HepG2 (cell line): ENCODE measurements at regions not wholly inside any gene's neighbourhood (a gene's known extent, or its start where the extent isn't known, plus 50 kb on each side); places are given as distances from the start of the nearest gene placed in this dataset.

Source experiments
- FOXA1 ChIP-seq, 2 experiments: fragments of 450-650 bp in 1 of 2; sonication (generic) in 1 of 2; formaldehyde crosslinking in 1 of 2; IDR thresholded peaks; 2 replicates each; pipeline versions ENCODE4 v1.4.0 to v1.6.1; 2016 to 2020; ENCODE audit warnings: missing genetic modification reagents in 1 of 2
- JARID2 ChIP-seq: sonication (generic); formaldehyde crosslinking; IDR thresholded peaks from 2 replicates; pipeline ENCODE4 v1.8.1; 2023; ENCODE audit warnings: missing genetic modification reagents, inconsistent platforms; ENCODE audit not compliant: insufficient replicate concordance
- MED13 ChIP-seq: sonication (generic); formaldehyde crosslinking; IDR thresholded peaks from 2 replicates; pipeline ENCODE4 v1.5.0; 2020; ENCODE audit warnings: missing genetic modification reagents
- NBN ChIP-seq: fragments of 450-650 bp; conservative IDR thresholded peaks from 2 replicates; pipeline ENCODE4 v1.6.1; 2017
- ZNF33B ChIP-seq: sonication (generic); formaldehyde crosslinking; IDR thresholded peaks from 2 replicates; pipeline ENCODE4 v1.5.1; 2020; ENCODE audit warnings: mild to moderate bottlenecking, missing genetic modification reagents
- ZNF615 ChIP-seq: sonication (generic); formaldehyde crosslinking; IDR thresholded peaks from 2 replicates; pipeline ENCODE4 v1.5.0; 2020; ENCODE audit warnings: mild to moderate bottlenecking, missing genetic modification reagents, borderline replicate concordance
- TF ChIP-seq, protein P1 (sequence below): sonication (generic); formaldehyde crosslinking; IDR thresholded peaks from 2 replicates; pipeline ENCODE4 v1.5.1; 2020; ENCODE audit warnings: missing genetic modification reagents, mild to moderate bottlenecking, borderline replicate concordance
- TF ChIP-seq, protein P2 (sequence below): IDR thresholded peaks from 2 replicates; pipeline ENCODE4 v1.6.1; 2012; ENCODE audit warnings: low read depth, low read length, improper control_type of control experiment
- TF ChIP-seq, protein P3 (sequence below): sonication (generic); formaldehyde crosslinking; IDR thresholded peaks from 2 replicates; pipeline ENCODE4 v1.8.1; 2023; ENCODE audit warnings: mild to moderate bottlenecking, missing genetic modification reagents
- TF ChIP-seq, protein P4 (sequence below): IDR thresholded peaks from 2 replicates; pipeline ENCODE4 v1.6.1; 2016; ENCODE audit warnings: missing biosample characterization, missing genetic modification reagents, low read depth
- TF ChIP-seq, protein P5 (sequence below): sonication (generic); formaldehyde crosslinking; IDR thresholded peaks from 2 replicates; pipeline ENCODE4 v1.4.0; 2020; ENCODE audit warnings: missing genetic modification reagents
- TF ChIP-seq, protein P6 (sequence below): sonication (generic); formaldehyde crosslinking; IDR thresholded peaks from 2 replicates; pipeline ENCODE4 v1.8.0; 2022; ENCODE audit warnings: mild to moderate bottlenecking, missing genetic modification reagents
- TF ChIP-seq, protein P7 (sequence below): sonication (generic); formaldehyde crosslinking; IDR thresholded peaks from 2 replicates; pipeline ENCODE4 v1.4.0; 2020; ENCODE audit warnings: missing genetic modification reagents
- TF ChIP-seq, protein P8 (sequence below): sonication (generic); formaldehyde crosslinking; conservative IDR thresholded peaks from 2 replicates; pipeline ENCODE4 v1.8.1; 2023; ENCODE audit warnings: missing genetic modification reagents

DNA sequence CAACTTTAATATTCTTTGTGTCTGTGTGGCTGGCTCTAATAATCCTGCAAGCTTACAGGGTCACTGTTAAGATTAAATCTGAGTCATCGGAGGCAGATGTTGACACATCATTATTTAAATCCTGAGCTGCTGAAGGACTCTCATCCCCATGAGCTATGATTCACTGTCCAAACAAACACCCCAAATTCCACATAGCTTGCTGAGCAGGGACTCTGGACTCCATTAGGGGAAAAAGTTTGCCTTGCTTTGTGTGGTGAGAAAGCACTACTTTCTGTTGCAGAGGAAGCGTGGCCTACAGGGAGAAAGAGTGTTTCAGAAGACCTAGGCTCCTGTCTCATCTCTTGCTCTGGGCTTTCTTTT is 213.7 kb downstream of the PDCD6IP start (continued):
- TF ChIP-seq, protein P1, sequence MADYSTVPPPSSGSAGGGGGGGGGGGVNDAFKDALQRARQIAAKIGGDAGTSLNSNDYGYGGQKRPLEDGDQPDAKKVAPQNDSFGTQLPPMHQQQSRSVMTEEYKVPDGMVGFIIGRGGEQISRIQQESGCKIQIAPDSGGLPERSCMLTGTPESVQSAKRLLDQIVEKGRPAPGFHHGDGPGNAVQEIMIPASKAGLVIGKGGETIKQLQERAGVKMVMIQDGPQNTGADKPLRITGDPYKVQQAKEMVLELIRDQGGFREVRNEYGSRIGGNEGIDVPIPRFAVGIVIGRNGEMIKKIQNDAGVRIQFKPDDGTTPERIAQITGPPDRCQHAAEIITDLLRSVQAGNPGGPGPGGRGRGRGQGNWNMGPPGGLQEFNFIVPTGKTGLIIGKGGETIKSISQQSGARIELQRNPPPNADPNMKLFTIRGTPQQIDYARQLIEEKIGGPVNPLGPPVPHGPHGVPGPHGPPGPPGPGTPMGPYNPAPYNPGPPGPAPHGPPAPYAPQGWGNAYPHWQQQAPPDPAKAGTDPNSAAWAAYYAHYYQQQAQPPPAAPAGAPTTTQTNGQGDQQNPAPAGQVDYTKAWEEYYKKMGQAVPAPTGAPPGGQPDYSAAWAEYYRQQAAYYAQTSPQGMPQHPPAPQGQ (CRISPR knock-in tag) = no peak
- TF ChIP-seq, protein P2, sequence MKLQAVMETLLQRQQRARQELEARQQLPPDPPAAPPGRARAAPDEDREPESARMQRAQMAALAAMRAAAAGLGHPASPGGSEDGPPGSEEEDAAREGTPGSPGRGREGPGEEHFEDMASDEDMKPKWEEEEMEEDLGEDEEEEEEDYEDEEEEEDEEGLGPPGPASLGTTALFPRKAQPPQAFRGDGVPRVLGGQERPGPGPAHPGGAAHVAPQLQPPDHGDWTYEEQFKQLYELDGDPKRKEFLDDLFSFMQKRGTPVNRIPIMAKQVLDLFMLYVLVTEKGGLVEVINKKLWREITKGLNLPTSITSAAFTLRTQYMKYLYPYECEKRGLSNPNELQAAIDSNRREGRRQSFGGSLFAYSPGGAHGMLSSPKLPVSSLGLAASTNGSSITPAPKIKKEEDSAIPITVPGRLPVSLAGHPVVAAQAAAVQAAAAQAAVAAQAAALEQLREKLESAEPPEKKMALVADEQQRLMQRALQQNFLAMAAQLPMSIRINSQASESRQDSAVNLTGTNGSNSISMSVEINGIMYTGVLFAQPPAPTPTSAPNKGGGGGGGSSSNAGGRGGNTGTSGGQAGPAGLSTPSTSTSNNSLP = peak; percentile 94
- no peak for TF ChIP-seq JARID2 (CRISPR knock-in tag)
- TF ChIP-seq, protein P3, sequence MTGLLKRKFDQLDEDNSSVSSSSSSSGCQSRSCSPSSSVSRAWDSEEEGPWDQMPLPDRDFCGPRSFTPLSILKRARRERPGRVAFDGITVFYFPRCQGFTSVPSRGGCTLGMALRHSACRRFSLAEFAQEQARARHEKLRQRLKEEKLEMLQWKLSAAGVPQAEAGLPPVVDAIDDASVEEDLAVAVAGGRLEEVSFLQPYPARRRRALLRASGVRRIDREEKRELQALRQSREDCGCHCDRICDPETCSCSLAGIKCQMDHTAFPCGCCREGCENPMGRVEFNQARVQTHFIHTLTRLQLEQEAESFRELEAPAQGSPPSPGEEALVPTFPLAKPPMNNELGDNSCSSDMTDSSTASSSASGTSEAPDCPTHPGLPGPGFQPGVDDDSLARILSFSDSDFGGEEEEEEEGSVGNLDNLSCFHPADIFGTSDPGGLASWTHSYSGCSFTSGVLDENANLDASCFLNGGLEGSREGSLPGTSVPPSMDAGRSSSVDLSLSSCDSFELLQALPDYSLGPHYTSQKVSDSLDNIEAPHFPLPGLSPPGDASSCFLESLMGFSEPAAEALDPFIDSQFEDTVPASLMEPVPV (CRISPR knock-in tag) = no peak
- TF ChIP-seq ZNF615 (CRISPR knock-in tag) = no peak
- TF ChIP-seq, protein P4, sequence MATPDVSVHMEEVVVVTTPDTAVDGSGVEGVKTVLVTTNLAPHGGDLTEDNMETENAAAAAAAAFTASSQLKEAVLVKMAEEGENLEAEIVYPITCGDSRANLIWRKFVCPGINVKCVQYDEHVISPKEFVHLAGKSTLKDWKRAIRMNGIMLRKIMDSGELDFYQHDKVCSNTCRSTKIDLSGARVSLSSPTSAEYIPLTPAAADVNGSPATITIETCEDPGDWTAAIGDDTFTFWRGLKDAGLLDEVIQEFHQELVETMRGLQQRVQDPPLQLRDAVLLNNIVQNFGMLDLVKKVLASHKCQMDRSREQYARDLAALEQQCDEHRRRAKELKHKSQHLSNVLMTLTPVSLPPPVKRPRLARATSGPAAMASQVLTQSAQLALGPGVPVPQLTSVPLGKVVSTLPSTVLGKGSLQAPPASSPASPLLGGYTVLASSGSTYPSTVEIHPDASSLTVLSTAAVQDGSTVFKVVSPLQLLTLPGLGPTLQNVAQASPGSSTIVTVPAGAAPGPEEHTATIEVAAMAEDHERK (CRISPR knock-in tag) = 0 out of 2 replicates have a peak, but pooled peaks have one; percentile 39
- TF ChIP-seq, protein P5, sequence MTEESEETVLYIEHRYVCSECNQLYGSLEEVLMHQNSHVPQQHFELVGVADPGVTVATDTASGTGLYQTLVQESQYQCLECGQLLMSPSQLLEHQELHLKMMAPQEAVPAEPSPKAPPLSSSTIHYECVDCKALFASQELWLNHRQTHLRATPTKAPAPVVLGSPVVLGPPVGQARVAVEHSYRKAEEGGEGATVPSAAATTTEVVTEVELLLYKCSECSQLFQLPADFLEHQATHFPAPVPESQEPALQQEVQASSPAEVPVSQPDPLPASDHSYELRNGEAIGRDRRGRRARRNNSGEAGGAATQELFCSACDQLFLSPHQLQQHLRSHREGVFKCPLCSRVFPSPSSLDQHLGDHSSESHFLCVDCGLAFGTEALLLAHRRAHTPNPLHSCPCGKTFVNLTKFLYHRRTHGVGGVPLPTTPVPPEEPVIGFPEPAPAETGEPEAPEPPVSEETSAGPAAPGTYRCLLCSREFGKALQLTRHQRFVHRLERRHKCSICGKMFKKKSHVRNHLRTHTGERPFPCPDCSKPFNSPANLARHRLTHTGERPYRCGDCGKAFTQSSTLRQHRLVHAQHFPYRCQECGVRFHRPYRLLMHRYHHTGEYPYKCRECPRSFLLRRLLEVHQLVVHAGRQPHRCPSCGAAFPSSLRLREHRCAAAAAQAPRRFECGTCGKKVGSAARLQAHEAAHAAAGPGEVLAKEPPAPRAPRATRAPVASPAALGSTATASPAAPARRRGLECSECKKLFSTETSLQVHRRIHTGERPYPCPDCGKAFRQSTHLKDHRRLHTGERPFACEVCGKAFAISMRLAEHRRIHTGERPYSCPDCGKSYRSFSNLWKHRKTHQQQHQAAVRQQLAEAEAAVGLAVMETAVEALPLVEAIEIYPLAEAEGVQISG (CRISPR knock-in tag) = peak; percentile 56
- no peak for TF ChIP-seq NBN
- no peak for TF ChIP-seq ZNF33B (CRISPR knock-in tag)
- TF ChIP-seq, protein P6, sequence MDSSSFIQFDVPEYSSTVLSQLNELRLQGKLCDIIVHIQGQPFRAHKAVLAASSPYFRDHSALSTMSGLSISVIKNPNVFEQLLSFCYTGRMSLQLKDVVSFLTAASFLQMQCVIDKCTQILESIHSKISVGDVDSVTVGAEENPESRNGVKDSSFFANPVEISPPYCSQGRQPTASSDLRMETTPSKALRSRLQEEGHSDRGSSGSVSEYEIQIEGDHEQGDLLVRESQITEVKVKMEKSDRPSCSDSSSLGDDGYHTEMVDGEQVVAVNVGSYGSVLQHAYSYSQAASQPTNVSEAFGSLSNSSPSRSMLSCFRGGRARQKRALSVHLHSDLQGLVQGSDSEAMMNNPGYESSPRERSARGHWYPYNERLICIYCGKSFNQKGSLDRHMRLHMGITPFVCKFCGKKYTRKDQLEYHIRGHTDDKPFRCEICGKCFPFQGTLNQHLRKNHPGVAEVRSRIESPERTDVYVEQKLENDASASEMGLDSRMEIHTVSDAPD = no peak
- peak; percentile 79 for TF ChIP-seq FOXA1 (IDR thresholded peaks at IDR 0.05)
- TF ChIP-seq FOXA1 (CRISPR knock-in tag; IDR thresholded peaks at IDR 0.05) = peak; percentile 95
- no peak for TF ChIP-seq MED13
- TF ChIP-seq, protein P7, sequence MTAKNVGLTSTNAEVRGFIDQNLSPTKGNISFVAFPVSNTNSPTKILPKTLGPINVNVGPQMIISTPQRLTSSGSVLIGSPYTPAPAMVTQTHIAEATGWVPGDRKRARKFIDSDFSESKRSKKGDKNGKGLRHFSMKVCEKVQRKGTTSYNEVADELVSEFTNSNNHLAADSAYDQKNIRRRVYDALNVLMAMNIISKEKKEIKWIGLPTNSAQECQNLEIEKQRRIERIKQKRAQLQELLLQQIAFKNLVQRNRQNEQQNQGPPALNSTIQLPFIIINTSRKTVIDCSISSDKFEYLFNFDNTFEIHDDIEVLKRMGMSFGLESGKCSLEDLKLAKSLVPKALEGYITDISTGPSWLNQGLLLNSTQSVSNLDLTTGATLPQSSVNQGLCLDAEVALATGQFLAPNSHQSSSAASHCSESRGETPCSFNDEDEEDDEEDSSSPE (CRISPR knock-in tag) = no peak
- TF ChIP-seq, protein P8, sequence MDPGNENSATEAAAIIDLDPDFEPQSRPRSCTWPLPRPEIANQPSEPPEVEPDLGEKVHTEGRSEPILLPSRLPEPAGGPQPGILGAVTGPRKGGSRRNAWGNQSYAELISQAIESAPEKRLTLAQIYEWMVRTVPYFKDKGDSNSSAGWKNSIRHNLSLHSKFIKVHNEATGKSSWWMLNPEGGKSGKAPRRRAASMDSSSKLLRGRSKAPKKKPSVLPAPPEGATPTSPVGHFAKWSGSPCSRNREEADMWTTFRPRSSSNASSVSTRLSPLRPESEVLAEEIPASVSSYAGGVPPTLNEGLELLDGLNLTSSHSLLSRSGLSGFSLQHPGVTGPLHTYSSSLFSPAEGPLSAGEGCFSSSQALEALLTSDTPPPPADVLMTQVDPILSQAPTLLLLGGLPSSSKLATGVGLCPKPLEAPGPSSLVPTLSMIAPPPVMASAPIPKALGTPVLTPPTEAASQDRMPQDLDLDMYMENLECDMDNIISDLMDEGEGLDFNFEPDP (CRISPR knock-in tag) = no peak
